AG04450 (cell line): ENCODE measurements at regions not wholly inside any gene's neighbourhood (a gene's known extent, or its start where the extent isn't known, plus 50 kb on each side); places are given as distances from the start of the nearest gene placed in this dataset.

Experiments used
- CTCF ChIA-PET: fragments of 300-600, 350-600 bp; formaldehyde crosslinking; extraction: SDS; loops from one replicate; lab custom pipeline; 2022; ENCODE audit warnings: antibody characterized with exemption, inconsistent platforms; lab: Charles Lee
- POLR2A ChIA-PET: fragments of 350-600 bp; formaldehyde crosslinking; extraction: SDS; loops from one replicate; lab custom pipeline; 2021; ENCODE audit warnings: antibody characterized with exemption, inconsistent platforms; lab: Yijun Ruan, JAX
- DNase-seq: peaks from one replicate; pipeline ENCODE4 v3.0.0-alpha.2; 2011; ENCODE audit warnings: low read depth, low spot score
- H3K27ac ChIP-seq: one replicate; pipeline ENCODE4 v1.5.1; 2012; ENCODE audit warnings: low read depth, low read length, control low read depth
- H3K27me3 ChIP-seq: one replicate; pipeline ENCODE4 v1.6.0; 2012; ENCODE audit warnings: low read length; ENCODE audit not compliant: control insufficient read depth, insufficient read depth
- H3K4me3 ChIP-seq: 2 replicates; pipeline ENCODE4 v1.5.1; 2011; ENCODE audit warnings: mild to moderate bottlenecking, low read depth, low read length, control low read depth
- H3K9me3 ChIP-seq: 2 replicates; pipeline ENCODE4 v1.5.1; 2012; ENCODE audit warnings: low read length; ENCODE audit not compliant: control insufficient read depth, insufficient read depth
- CTCF ChIP-seq: IDR thresholded peaks from 2 replicates; pipeline ENCODE4 v1.5.1; 2011; ENCODE audit warnings: low read depth, low read length, control low read depth, inconsistent platforms

- TF ChIP-seq CTCF, result no peak
- H3K9me3 ChIP-seq, result no peaks in the 10 kb centered on the region
- ChIA-PET POLR2A (no interaction called here), CTCF (no interaction called here)
- H3K27me3 ChIP-seq, result peaks cover under 1% of the 10 kb centered on the region
- no peak overlapping the region for H3K27ac ChIP-seq
- DNase-seq, result no peak
- no peak overlapping the region for H3K4me3 ChIP-seq
Observed at GRCh38 chr2:15074319-15074718, 441.8 kb downstream of the LRATD1 start.

- Histone ChIP-seq H3K27me3 (peaks cover 3% of the 10 kb centered on the region), H3K27ac (no peak overlapping the region), H3K4me3 (no peak overlapping the region), H3K9me3 (no peaks in the 10 kb centered on the region)
- ChIA-PET POLR2A (no interaction called here), CTCF (no interaction called here)
- DNase-seq, result no peak
- TF ChIP-seq CTCF, result no peak
Observed at GRCh38 chr2:15074751-15075700, 442.5 kb downstream of the LRATD1 start.

- Histone ChIP-seq H3K4me3 (no peak overlapping the region), H3K27ac (no peak overlapping the region), H3K27me3 (peaks cover 9% of the 10 kb centered on the region), H3K9me3 (no peaks in the 10 kb centered on the region)
- ChIA-PET POLR2A (no interaction called here), CTCF (no interaction called here)
- no peak for DNase-seq
- TF ChIP-seq CTCF, result no peak
Observed at GRCh38 chr2:15076668-15077067, 444.2 kb downstream of the LRATD1 start.

GRCh38 chr2:15081356-15081755 lies 448.8 kb downstream of the LRATD1 start:
- Histone ChIP-seq H3K27me3 (peaks cover 9% of the 10 kb centered on the region), H3K9me3 (peaks cover 11% of the 10 kb centered on the region; the same call in 1 of the 2 replicates), H3K4me3 (no peak overlapping the region), H3K27ac (no peak overlapping the region)
- DNase-seq, result no peak
- ChIA-PET CTCF (no interaction called here), POLR2A (no interaction called here)
- TF ChIP-seq CTCF, result no peak
